Immature natural killer cell (primary cell): ENCODE measurements at regions not wholly inside any gene's neighbourhood (a gene's known extent, or its start where the extent isn't known, plus 50 kb on each side); places are given as distances from the start of the nearest gene placed in this dataset.
"Not testable (repeated sequence)": the region's sequence is repeated elsewhere in the genome, so short reads cannot be mapped to it uniquely, and the experiment has no call there.

Experiments
- DNase-seq, 3 donors: peaks; one replicate each; pipeline ENCODE4 v3.0.0; 2022; ENCODE audit warnings: mixed read lengths in 1 of 3
- H3K27ac Mint-ChIP-seq, 6 donors: one replicate each; pipeline ENCODE4 v1.8.0; 2020; ENCODE audit warnings: mixed read lengths in 6 of 6, mild to moderate bottlenecking in 5 of 6, inconsistent platforms in 4 of 6, moderate library complexity in 3 of 6
- H3K27me3 Mint-ChIP-seq, 3 donors: one replicate each; pipeline ENCODE4 v1.8.0; 2020 to 2021; ENCODE audit warnings: low read depth in 3 of 3, mild to moderate bottlenecking in 3 of 3, mixed read lengths in 3 of 3, moderate library complexity in 3 of 3, inconsistent platforms in 1 of 3
- H3K36me3 Mint-ChIP-seq, 3 donors: one replicate each; pipeline ENCODE4 v1.8.0; 2020; ENCODE audit warnings: mixed read lengths in 3 of 3, inconsistent platforms in 2 of 3, mild to moderate bottlenecking in 2 of 3
- H3K4me1 Mint-ChIP-seq, 2 donors: one replicate each; pipeline ENCODE4 v1.8.0; 2020; ENCODE audit warnings: inconsistent platforms in 2 of 2, mild to moderate bottlenecking in 2 of 2, mixed read lengths in 2 of 2, moderate library complexity in 1 of 2
- H3K4me3 Mint-ChIP-seq, 5 donors: one replicate each; pipeline ENCODE4 v1.8.0; 2020; ENCODE audit warnings: mild to moderate bottlenecking in 5 of 5, mixed read lengths in 5 of 5, inconsistent platforms in 3 of 5, moderate library complexity in 3 of 5
- H3K9me3 Mint-ChIP-seq, 6 donors: one replicate each; pipeline ENCODE4 v1.8.0; 2020; ENCODE audit warnings: mild to moderate bottlenecking in 6 of 6, mixed read lengths in 6 of 6, inconsistent platforms in 4 of 6, moderate library complexity in 3 of 6

DNA sequence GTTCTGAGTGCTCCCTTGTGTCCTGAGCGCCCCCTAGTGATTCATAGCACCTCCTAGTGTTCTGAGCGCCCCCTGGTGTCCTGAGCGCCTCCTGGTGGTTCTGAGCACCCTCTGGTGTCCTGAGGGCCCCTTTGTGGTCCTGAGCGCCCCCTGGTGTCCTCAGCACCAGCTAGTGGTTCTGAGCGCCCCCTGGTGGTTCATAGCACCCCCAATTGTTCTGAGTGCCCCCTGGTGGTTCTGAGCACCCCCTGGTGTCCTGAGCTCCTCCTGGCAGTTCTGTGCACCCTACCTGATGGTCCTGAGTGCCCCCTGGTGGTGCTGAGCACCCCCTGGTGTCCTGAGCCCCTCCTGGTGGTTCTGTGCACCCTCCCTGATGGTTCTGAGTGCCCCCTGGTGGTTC lies 146.0 kb downstream of the POTEB start:
- H3K9me3 Mint-ChIP-seq, H3K27me3 Mint-ChIP-seq, H3K4me1 Mint-ChIP-seq, H3K4me3 Mint-ChIP-seq, DNase-seq, H3K36me3 Mint-ChIP-seq, H3K27ac Mint-ChIP-seq: not testable (repeated sequence)

DNA sequence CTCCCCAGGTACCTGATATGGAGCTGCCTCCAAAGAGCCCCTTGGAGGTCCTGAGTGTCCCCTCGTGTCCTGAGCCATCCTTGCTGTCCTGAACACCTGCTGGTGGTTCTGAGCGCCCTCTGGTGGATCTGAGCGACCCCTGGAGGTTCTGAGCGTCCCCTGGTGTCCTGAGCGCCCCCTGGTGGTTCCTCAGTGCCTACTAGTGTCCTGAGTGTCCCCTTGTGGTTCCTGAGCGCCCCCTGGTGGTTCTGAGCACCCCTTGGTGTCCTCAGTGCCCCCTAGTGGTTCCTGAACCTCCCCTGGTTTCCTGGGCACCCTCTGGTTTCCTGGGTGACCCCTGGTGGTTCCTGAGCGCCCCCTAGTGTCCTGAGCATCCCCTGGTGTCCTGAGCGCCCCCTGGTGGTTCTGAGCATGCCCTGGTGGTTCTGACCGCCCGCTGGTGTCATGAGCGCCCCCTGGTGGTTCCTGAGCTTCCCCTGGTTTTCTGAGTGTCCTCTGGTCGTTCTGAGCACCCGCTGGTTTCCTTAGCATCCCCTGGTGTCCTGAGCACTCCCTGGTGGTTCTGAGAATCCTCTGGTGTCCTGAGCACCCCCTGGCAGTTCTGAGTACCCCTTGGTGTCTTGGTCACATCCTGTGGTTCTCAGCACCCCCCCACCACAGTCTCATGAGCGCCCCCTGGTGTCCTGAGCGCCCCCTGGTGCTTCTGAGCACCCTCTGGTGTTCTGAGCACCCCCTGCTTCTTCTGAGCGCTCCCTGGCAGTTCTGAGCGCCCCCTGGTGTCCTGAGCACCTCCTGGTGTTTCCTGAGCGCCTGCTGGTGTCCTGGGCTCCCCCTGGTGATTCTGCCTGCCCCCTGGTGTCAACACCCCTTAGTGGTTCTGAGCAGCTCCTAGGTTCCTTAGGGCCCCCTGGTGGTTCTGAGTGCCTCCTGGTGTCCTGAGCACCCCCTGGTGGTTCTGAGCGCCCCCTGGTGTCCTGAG lies 146.8 kb downstream of the POTEB start:
- not testable (repeated sequence) for DNase-seq, H3K9me3 Mint-ChIP-seq

DNA sequence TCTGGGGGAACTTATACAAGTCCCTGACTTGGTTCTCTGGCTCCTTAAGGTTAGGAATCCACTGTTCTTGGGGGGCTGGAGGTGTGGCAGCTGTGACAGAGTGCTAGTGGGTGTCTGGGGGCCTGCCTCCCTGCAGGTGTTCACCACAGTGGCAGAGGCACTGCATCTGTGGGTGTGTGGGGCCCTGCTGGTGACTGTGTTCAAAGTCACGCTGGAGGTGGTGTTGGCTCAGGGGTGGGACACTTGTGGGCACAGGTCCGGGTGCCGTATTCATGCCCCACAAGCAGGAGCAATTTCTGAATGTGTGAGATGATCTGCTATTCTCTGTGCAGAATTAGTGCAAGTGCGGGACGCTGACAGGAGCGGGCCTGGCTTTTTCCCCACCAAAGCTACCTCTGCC lies 152.5 kb downstream of the POTEB start:
- H3K27ac Mint-ChIP-seq, H3K4me1 Mint-ChIP-seq, H3K4me3 Mint-ChIP-seq, H3K9me3 Mint-ChIP-seq, H3K36me3 Mint-ChIP-seq, H3K27me3 Mint-ChIP-seq: not testable (repeated sequence)
- DNase-seq, result peak in 1 of 3 donors; percentile 21

More for the DNA sequence above, 146.8 kb downstream of the POTEB start:
- not testable (repeated sequence) for H3K27me3 Mint-ChIP-seq, H3K36me3 Mint-ChIP-seq, H3K4me1 Mint-ChIP-seq, H3K4me3 Mint-ChIP-seq, H3K27ac Mint-ChIP-seq

DNA sequence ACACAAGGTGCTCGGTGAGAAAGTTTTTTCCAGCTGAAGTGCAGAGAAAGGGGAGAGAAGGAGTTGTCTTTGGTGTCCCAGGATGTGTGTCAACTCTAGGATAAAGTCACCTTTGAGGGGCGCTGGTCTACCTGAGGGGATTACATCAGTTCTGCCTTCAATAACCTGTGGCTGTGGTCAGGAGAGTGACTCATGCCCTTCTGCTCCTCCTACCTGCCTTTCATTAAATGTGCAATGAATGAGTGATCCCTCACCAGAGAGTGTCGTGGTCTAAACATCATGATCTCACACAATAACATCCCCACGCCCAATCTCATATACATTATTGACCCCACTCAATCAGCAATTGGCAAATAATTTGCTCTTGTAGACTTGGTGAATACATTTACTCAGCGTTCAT lies 156.4 kb downstream of the POTEB start:
- H3K27ac Mint-ChIP-seq, H3K36me3 Mint-ChIP-seq, H3K9me3 Mint-ChIP-seq, H3K4me3 Mint-ChIP-seq, H3K27me3 Mint-ChIP-seq, DNase-seq, H3K4me1 Mint-ChIP-seq: not testable (repeated sequence)

DNA sequence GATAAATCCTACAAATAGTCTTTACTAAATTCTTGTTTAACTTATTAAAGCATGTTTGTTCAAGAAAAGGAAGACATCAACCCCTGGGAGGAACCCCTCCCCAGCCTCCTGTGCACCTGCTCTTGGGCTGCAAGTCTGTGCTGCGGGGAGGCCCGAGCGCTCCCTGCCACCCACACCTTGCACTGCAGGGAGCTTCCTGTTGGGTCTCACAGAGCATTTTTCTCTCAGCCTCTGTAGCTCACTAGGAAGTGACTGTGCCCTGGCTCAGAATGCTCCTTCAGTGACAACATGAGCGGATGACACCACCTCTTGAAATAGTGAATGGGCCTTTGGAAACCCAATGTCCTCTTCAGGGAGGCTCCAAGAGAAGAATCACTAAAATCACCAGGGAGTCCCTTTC lies 158.8 kb downstream of the POTEB start:
- not testable (repeated sequence) for H3K36me3 Mint-ChIP-seq, DNase-seq, H3K27me3 Mint-ChIP-seq, H3K4me1 Mint-ChIP-seq, H3K4me3 Mint-ChIP-seq, H3K9me3 Mint-ChIP-seq, H3K27ac Mint-ChIP-seq

DNA sequence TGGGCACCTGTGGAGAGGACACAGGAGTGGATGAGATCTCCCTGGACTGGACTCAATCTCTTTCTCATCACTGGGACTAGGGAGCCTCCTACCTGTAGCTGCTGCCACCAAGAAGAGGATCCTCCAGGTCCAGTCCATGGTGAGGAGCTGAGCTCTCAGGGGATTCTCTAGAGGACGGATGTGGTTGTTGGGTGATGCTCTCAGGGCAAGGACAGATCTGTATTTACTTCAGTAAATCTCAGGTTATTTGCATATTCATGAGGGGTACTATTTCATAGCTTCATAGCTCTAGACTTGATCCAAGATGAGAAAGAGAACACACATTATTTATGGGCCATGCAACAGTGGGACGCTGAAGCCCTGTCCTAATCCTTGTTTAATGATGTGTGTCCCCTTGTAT lies 159.4 kb downstream of the POTEB start:
- DNase-seq, H3K4me3 Mint-ChIP-seq, H3K27ac Mint-ChIP-seq, H3K9me3 Mint-ChIP-seq, H3K36me3 Mint-ChIP-seq, H3K27me3 Mint-ChIP-seq, H3K4me1 Mint-ChIP-seq: not testable (repeated sequence)

DNA sequence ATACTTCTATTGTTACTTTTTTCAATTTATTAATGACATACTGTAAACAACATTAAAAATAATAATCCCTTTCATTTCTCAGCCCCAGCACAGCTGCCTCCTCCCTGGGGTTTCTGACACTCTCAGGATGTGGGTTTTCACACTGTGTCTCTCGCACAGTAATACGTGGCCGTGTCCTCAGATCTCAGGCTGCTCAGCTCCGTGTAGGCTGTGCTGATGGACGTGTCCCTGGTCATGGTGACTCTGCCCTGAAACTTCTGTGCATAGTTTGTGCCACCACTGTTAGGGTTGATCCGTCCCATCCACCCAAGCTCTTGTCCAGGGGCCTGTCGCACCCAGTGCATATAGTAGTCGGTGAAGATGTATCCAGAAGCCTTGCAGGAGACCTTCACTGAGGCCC lies 159.9 kb downstream of the POTEB start:
- not testable (repeated sequence) for H3K9me3 Mint-ChIP-seq, H3K4me1 Mint-ChIP-seq, H3K36me3 Mint-ChIP-seq, DNase-seq, H3K4me3 Mint-ChIP-seq, H3K27ac Mint-ChIP-seq, H3K27me3 Mint-ChIP-seq

DNA sequence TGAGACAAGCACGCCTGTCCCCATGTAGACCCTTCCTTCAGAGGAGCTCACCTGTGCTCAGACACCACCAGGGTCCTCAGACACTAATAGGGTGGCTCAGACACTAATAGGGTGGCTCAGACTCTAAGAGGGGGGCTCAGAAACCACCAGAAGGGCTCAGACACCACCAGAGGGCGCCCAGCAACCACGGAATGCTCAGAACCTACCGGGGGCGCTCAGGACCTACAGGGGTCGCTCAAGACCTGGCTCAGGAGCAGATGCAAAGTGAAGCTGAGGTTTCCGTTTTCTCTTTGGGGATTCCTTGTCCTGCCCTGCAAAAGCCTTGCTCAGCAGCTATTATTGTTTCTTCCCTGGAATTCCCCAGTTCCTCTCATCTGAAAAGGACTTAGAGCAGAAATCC lies 172.1 kb downstream of the POTEB start:
- not testable (repeated sequence) for H3K27me3 Mint-ChIP-seq, H3K4me1 Mint-ChIP-seq, DNase-seq, H3K9me3 Mint-ChIP-seq, H3K27ac Mint-ChIP-seq, H3K36me3 Mint-ChIP-seq, H3K4me3 Mint-ChIP-seq

DNA sequence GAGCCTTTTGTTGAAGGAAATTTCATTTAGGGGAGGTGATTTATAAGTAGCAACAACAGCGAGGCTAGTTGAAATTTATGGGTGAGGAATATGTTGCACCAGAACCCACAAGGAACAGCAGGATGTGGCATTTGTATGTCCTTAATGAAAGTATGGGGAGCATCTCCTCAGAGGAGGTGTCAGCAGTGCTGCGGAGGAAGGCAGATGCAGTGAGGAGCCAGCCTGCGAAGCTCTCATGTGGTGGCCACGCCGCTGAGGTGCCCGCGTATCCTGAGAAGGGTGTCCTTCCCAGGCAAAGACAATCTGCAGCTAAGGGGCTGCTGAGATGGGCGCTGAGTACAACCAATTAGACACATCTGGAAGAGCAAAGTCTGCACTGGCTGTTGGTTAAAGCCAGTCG lies 178.9 kb downstream of the POTEB start:
- not testable (repeated sequence) for H3K27ac Mint-ChIP-seq, DNase-seq, H3K4me3 Mint-ChIP-seq, H3K9me3 Mint-ChIP-seq, H3K36me3 Mint-ChIP-seq, H3K4me1 Mint-ChIP-seq, H3K27me3 Mint-ChIP-seq

DNA sequence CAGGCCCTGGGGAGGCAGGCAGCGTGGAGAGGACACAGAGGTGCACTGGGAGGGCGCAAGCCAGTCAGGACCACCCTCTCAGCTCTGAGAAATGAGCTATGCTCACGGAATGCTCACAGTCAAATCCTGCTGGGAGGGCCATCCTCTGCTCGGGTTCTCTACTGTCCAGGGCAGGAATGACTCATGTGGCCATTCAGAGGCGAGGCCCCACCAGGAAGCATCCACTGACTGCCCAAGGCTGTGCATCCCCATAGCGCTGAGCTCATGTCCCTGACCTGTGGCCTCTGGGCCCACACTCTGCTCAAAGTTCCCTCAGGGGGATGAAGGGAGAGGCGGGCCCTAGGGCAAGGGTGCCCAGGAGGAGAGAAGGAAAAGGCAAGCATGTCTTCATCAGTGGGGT lies 182.4 kb downstream of the POTEB start:
- H3K9me3 Mint-ChIP-seq, H3K4me1 Mint-ChIP-seq, H3K27me3 Mint-ChIP-seq, H3K36me3 Mint-ChIP-seq, DNase-seq, H3K4me3 Mint-ChIP-seq, H3K27ac Mint-ChIP-seq: not testable (repeated sequence)

DNA sequence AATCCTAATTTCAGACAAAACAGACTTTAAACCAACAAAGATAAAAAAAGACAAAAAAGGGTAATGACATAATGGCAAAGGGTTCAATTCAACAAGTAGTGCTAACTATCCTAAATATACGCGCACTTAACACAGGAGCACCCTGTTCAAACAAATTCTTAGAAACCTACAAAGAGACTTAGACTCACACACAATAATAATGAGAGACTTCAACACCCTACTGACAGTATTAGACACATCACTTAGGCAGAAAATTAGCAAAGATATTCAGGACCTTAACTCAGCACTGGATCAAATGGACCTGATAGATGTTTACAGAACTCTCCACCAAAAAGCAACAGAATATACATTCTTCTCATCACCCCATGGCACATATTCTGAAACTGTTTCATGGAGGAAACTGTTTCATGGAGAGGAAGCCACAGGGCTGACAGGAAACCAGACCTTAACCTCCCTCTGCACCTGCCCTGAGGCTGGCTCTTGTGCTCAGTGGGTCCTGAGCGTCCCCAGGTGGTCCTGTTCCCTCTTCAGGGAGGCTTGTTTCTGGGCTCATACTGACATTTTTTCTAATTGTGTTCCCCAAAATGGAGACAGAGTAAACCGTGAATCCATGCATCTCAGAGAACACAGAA lies 184.9 kb downstream of the POTEB start:
- not testable (repeated sequence) for H3K4me1 Mint-ChIP-seq, H3K4me3 Mint-ChIP-seq, H3K27me3 Mint-ChIP-seq, H3K36me3 Mint-ChIP-seq, H3K9me3 Mint-ChIP-seq, H3K27ac Mint-ChIP-seq, DNase-seq

DNA sequence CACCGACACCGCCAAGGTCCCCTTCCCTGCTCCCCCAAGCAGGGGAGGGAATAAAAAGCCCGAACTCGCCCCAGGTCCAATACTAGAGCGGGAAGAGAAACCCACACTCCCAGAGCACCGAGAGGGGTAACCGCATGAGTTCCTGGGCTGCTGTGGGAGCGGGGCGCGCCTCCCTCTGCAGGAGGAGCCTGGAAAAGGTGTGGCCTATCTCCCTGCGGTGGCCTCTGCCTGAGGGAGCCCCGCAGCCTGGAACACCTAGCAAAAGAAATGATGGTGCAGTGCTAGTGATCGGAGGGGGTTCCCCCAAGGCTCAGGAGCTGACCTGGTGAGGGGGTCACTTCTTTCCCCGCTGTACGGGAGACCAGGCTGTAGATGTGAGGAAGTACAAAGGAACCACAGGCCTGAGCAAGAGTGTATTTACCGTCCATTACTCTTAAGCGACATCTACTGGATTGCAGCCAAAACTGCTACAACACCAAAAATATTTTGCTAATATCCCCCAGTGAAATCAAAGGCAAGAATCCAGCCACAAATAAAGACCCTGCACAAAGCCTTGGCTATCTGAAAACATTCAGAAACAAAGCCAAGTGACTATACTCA lies 216.6 kb upstream of the POTEB3 start:
- H3K9me3 Mint-ChIP-seq, H3K4me3 Mint-ChIP-seq, H3K27ac Mint-ChIP-seq, H3K27me3 Mint-ChIP-seq, H3K4me1 Mint-ChIP-seq, H3K36me3 Mint-ChIP-seq, DNase-seq: not testable (repeated sequence)

DNA sequence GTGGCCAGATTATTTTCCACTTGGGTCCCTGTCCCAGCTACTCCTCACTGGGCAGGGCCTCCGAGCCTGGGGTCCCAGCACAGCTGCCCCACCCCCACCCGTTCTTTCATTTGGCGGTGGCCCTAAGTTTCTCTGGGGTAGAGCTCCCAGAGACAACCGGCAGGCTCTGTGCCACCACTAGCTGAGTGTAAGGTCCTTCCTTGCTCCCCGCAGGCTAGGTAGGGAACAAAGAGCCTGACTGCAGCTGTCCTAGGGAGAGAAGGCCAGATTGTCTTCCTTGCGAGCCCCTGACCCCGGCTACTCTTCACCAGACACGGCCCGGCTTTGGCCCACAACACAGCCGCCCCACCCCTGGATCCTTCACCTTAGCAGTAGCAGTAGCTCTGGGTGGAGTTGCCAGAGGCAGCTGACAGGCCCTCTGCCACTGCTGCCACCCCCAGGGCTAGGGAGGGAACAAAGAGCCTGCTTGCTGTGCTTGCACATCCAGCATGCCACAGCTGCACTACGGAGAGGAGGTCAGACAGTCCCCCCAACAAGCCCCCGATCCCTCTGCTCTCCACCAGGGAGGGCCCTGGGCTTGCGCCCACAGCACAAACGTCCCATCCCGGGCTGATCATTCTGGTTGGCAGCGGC lies 215.9 kb upstream of the POTEB3 start:
- DNase-seq, H3K27ac Mint-ChIP-seq, H3K4me1 Mint-ChIP-seq, H3K9me3 Mint-ChIP-seq, H3K27me3 Mint-ChIP-seq, H3K36me3 Mint-ChIP-seq: not testable (repeated sequence)
- peak overlapping the region in 2 of 5 donors; percentile 10 to 19 for H3K4me3 Mint-ChIP-seq

DNA sequence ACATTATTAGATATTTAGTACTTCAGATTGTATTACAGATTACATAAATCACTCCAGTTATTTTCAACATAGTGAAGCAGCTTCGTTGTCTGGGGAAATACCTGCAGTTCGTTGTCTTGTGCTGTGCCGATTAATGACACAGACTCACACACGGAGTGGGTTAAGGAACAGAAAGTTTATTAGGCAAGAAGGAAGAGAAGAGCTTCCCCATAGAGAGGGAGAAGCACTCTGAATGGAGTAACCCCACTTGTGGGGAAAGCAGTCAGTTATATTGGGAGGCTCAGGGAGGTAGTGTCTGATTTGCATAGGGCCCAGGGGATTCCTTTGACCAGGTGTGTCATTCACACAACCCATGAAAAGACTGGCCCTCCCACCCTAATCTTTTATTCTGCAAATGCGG lies 213.4 kb upstream of the POTEB3 start:
- not testable (repeated sequence) for H3K4me1 Mint-ChIP-seq, H3K27me3 Mint-ChIP-seq, H3K4me3 Mint-ChIP-seq, H3K36me3 Mint-ChIP-seq, H3K27ac Mint-ChIP-seq, H3K9me3 Mint-ChIP-seq, DNase-seq
